Osteoblast (primary cell): ENCODE measurements at regions not wholly inside any gene's neighbourhood (a gene's known extent, or its start where the extent isn't known, plus 50 kb on each side); places are given as distances from the start of the nearest gene placed in this dataset.

Experiments used
- DNase-seq: peaks from one replicate; pipeline ENCODE4 v3.0.0; 2011; ENCODE audit warnings: low spot score, mixed read lengths; ENCODE audit not compliant: insufficient read length; ENCODE audit errors: missing footprints
- H2AFZ ChIP-seq: 2 replicates; pipeline ENCODE4 v1.6.0; 2011; ENCODE audit warnings: mild to moderate bottlenecking, low read length
- H3K27ac ChIP-seq: 2 replicates; pipeline ENCODE4 v1.5.1; 2011; ENCODE audit warnings: mild to moderate bottlenecking, low read depth, low read length, moderate library complexity
- H3K27me3 ChIP-seq: 2 replicates; pipeline ENCODE4 v1.6.0; 2012; ENCODE audit warnings: mild to moderate bottlenecking, control low read depth, inconsistent platforms, low read length, moderate library complexity; ENCODE audit not compliant: insufficient read depth
- H3K36me3 ChIP-seq: 2 replicates; pipeline ENCODE4 v1.5.1; 2011; ENCODE audit warnings: mild to moderate bottlenecking, low read length, control low read depth, moderate library complexity; ENCODE audit not compliant: insufficient read depth
- H3K4me1 ChIP-seq: 2 replicates; pipeline ENCODE4 v1.5.1; 2011; ENCODE audit warnings: mild to moderate bottlenecking, low read length, control low read depth, moderate library complexity; ENCODE audit not compliant: insufficient read depth
- H3K4me2 ChIP-seq: 2 replicates; pipeline ENCODE4 v1.6.0; 2011; ENCODE audit warnings: mild to moderate bottlenecking, low read length; ENCODE audit not compliant: insufficient read depth
- H3K4me3 ChIP-seq: fragments of 200-600 bp; sonication (generic); 3 replicates; pipeline ENCODE4 v1.5.1; 2012; ENCODE audit warnings: mild to moderate bottlenecking, low read length, inconsistent platforms; ENCODE audit not compliant: insufficient read depth
- H3K79me2 ChIP-seq: 2 replicates; pipeline ENCODE4 v1.6.0; 2012; ENCODE audit warnings: mild to moderate bottlenecking, low read length, control low read depth, inconsistent platforms; ENCODE audit not compliant: insufficient read depth
- H3K9me3 ChIP-seq: 2 replicates; pipeline ENCODE4 v1.5.1; 2011; ENCODE audit warnings: low read depth, low read length, control low read depth
- H4K20me1 ChIP-seq: 2 replicates; pipeline ENCODE4 v1.6.0; 2012; ENCODE audit warnings: mild to moderate bottlenecking, low read length, control low read depth; ENCODE audit not compliant: insufficient read depth
- TF ChIP-seq, protein P1 (sequence below): IDR thresholded peaks from 2 replicates; pipeline ENCODE4 v1.5.1; 2011; ENCODE audit warnings: mild to moderate bottlenecking, low read depth, low read length, moderate library complexity; ENCODE audit errors: extremely low read depth

DNA sequence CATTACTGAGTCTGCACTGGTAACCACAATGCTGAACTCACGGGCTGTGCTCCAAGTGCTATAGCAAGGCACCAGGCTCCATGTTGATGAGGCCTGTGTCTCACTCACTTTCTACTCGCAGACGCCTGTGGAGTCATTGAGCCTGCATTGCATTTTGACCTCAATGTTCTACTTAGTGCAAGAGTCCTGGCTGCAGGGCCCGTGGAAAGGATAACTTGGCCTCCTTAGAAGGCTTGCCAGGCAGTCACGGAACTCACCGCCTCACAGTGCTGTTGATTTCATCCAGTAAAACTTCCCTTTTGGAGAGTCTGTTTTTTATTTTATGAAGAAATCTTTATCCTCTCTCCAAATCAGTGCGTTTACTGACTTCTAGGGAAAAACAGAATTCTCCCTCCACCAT lies 290.4 kb downstream of the RNF144A start:
- H3K4me2 ChIP-seq = no peak overlapping the region
- H3K4me1 ChIP-seq = no peaks in the 10 kb centered on the region
- no peaks in the 10 kb centered on the region for H3K9me3 ChIP-seq
- no peaks in the 10 kb centered on the region for H3K27me3 ChIP-seq
- no peak overlapping the region for H3K4me3 ChIP-seq
- no peaks in the 10 kb centered on the region for H3K36me3 ChIP-seq
- TF ChIP-seq, protein P1, sequence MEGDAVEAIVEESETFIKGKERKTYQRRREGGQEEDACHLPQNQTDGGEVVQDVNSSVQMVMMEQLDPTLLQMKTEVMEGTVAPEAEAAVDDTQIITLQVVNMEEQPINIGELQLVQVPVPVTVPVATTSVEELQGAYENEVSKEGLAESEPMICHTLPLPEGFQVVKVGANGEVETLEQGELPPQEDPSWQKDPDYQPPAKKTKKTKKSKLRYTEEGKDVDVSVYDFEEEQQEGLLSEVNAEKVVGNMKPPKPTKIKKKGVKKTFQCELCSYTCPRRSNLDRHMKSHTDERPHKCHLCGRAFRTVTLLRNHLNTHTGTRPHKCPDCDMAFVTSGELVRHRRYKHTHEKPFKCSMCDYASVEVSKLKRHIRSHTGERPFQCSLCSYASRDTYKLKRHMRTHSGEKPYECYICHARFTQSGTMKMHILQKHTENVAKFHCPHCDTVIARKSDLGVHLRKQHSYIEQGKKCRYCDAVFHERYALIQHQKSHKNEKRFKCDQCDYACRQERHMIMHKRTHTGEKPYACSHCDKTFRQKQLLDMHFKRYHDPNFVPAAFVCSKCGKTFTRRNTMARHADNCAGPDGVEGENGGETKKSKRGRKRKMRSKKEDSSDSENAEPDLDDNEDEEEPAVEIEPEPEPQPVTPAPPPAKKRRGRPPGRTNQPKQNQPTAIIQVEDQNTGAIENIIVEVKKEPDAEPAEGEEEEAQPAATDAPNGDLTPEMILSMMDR = no peak
- no peak overlapping the region for H2AFZ ChIP-seq
- DNase-seq = no peak
- no peak overlapping the region for H3K27ac ChIP-seq
- no peaks in the 10 kb centered on the region for H3K79me2 ChIP-seq
- no peaks in the 10 kb centered on the region for H4K20me1 ChIP-seq

DNA sequence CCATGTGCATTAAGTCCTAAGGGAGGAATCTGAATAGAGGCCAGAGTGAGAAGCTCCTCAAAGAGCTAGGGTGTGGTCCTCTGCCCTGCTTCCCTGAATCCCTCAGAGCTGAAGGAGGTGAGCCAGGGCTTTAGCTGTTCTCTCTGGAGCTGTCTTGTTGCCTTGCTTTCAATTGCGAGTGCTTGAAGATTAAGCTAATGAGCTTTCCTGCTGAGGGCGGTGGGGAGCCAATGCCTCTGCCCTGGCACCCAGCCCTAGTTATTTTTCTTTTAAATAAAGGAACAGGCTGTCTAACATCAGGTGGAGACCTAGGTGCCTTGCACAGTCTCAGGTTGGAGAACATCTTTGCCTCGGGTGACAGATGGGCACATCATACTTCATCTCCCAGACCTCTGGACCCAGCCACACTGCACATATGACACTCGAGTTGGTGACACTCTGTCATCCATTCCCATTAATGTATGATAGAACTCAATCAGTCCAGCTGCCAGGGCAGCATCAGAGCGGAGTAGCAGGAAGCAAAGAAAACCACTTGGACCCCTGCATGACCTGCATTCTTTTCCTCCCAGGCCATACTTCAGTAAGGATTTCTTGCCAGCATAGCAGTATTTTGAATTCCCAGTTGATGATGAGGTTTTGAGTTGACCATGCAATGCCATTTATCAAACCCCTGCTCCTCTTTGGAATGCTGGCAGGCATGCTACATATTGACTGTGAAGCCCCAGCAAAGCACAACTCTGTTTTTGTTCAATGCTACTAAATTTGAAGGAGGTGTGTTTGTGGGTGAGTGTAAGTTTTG lies 292.7 kb downstream of the RNF144A start:
- H3K27ac ChIP-seq = no peak overlapping the region
- H3K79me2 ChIP-seq = no peaks in the 10 kb centered on the region
- no peak overlapping the region for H3K4me3 ChIP-seq
- no peaks in the 10 kb centered on the region for H3K4me1 ChIP-seq
- H3K4me2 ChIP-seq = no peak overlapping the region
- no peaks in the 10 kb centered on the region for H4K20me1 ChIP-seq
- no peak overlapping the region for H2AFZ ChIP-seq
- H3K36me3 ChIP-seq = no peaks in the 10 kb centered on the region
- no peak for DNase-seq
- TF ChIP-seq, protein P1 = no peak
- no peaks in the 10 kb centered on the region for H3K9me3 ChIP-seq
- H3K27me3 ChIP-seq = no peaks in the 10 kb centered on the region

DNA sequence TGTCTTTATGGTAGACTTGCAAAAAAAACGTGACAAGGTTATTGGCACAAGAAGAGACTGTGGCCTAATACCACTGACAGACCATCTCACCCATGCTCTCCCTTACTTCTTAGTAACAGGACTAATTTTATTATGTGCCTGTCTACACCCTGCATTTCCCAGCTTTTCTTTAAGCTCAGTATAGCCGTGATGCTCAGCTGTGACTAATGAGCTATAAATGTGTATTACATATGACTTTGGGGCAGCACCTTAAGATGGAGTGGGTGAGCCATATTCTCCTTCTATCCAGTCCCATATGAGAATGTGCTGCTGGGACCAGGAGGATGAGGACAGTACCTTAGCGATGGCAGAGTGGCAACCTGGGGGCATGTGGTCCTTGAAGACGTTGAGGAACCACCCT lies 293.5 kb downstream of the RNF144A start:
- Histone ChIP-seq H3K4me3 (no peak overlapping the region), H3K79me2 (no peaks in the 10 kb centered on the region), H3K4me1 (no peaks in the 10 kb centered on the region), H3K36me3 (no peaks in the 10 kb centered on the region), H3K9me3 (no peaks in the 10 kb centered on the region), H2AFZ (no peak overlapping the region), H3K27ac (no peak overlapping the region), H4K20me1 (no peaks in the 10 kb centered on the region), H3K4me2 (no peak overlapping the region), H3K27me3 (no peaks in the 10 kb centered on the region)
- no peak for DNase-seq
- TF ChIP-seq, protein P1 = no peak

DNA sequence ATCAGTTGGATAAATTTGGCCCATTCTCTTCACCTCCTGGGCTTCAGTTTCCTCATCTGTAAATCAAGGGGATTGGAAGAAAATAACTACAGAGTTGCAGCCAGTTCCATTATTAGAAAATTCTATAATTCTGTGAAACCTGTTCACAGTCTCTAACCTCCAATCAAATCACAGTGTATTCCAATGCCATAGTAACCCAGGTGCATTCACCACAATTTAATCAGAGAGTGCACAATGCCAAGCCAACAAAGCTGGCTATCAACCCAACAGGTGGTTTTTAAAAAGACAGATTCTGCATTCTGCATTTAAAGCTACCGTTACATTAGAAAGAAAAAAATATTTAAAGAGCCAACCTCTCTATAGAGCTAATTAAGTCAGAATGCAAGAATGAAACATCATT lies 308.6 kb downstream of the RNF144A start:
- Histone ChIP-seq H3K9me3 (no peaks in the 10 kb centered on the region), H3K36me3 (no peaks in the 10 kb centered on the region), H3K4me1 (no peaks in the 10 kb centered on the region), H4K20me1 (no peaks in the 10 kb centered on the region), H2AFZ (no peak overlapping the region), H3K4me2 (no peak overlapping the region), H3K27ac (no peak overlapping the region), H3K4me3 (no peak overlapping the region), H3K27me3 (no peaks in the 10 kb centered on the region), H3K79me2 (no peaks in the 10 kb centered on the region)
- TF ChIP-seq, protein P1 = no peak
- no peak for DNase-seq
